ENCODE measurements at regions not wholly inside any gene's neighbourhood (a gene's known extent, or its start where the extent isn't known, plus 50 kb on each side); places are given as distances from the start of the nearest gene placed in this dataset.
A peak's percentile ranks its signal among the peaks of the same experiment; 100 is the strongest.

DNA sequence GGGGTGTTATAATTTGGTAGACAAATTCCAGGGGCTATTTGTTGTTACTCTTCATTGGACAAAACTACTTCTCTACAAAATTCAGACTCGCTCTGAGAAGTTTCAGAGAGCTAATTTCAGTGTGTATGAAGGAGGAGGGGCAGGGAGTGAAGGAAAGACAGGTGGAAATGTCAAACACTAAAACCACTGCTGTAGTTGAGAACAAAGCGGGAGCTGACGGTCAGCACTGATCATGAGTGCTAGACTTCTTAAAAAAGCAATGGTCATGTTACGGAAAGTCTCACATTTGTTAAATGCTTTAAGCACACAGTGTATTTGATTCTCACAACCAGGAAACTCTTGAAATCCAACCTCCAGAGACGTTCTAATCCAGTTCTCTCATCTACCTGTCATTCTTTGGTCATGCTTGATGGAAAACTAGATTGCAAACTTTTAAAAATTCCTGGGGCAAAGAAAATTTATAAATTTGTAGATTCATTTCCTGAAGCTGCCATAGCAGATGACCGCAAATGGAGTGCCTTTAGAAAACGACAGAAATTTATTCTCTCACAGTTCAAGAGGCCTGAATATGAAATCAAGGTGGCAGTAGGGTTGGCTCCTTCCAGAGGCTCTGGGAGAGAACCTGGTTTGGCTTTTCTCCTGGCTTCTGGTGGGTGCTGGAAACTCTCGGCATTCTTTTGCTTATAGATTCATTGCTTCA is 100.7 kb upstream of the CARMIL1 start:
- ChIA-PET RAD21 (ENCODE audit: unreplicated experiment) (no interaction called here), CTCF (interaction anchor here (0.5 to 1.5 kb wide), 3 partner anchors 45 to 296 kb away, joined by 3 read pairs; no protein-coding TSS in a partner anchor), SMC1A (ENCODE audit: uncharacterized antibody, unreplicated experiment) (no interaction called here), POLR2A (interaction anchor here (0.5 kb wide), 1 partner anchor 146 kb away, joined by 3 read pairs; no protein-coding TSS in a partner anchor)
- Histone ChIP-seq H3K4me3 (no peak overlapping the region), H3K4me2 (ENCODE audit: control insufficient read depth, insufficient read depth) (no peak overlapping the region), H3K9ac (ENCODE audit: control insufficient read depth, insufficient read depth, low read length) (no peak overlapping the region), H4K20me1 (ENCODE audit: control insufficient read depth, insufficient read depth) (no peaks in the 10 kb centered on the region), H3K4me1 (ENCODE audit: control insufficient read depth, insufficient read depth, low read length) (no peaks in the 10 kb centered on the region), H3K9me3 (replicated peaks; ENCODE audit: control insufficient read depth, insufficient read depth, low read length) (no peaks in the 10 kb centered on the region), H3K36me3 (ENCODE audit: control insufficient read depth in 2 of 2, insufficient read depth in 2 of 2, low read length in 1 of 2) (no peaks in the 10 kb centered on the region), H3K27me3 (replicated peaks in 1 of 2; ENCODE audit: control insufficient read depth in 2 of 2, insufficient read depth in 2 of 2, low read length in 1 of 2) (no peaks in the 10 kb centered on the region; a peak in 1 of 4 replicates), H3K79me2 (ENCODE audit: control insufficient read depth, insufficient read depth, low read length) (no peaks in the 10 kb centered on the region), H3K27ac (ENCODE audit: control insufficient read depth, insufficient read depth) (no peak overlapping the region), H2AFZ (ENCODE audit: control insufficient read depth, low read depth, low read length) (peak overlapping the region; percentile 51)
- no peak for ATAC-seq
- FAIRE-seq: no peak
- in situ Hi-C loops (cut with MboI): no loop called here
- no peak for TF ChIP-seq BCL11A (IDR thresholded peaks at IDR 0.05; ENCODE audit: low read depth, low read length)
- TF ChIP-seq, protein P1, sequence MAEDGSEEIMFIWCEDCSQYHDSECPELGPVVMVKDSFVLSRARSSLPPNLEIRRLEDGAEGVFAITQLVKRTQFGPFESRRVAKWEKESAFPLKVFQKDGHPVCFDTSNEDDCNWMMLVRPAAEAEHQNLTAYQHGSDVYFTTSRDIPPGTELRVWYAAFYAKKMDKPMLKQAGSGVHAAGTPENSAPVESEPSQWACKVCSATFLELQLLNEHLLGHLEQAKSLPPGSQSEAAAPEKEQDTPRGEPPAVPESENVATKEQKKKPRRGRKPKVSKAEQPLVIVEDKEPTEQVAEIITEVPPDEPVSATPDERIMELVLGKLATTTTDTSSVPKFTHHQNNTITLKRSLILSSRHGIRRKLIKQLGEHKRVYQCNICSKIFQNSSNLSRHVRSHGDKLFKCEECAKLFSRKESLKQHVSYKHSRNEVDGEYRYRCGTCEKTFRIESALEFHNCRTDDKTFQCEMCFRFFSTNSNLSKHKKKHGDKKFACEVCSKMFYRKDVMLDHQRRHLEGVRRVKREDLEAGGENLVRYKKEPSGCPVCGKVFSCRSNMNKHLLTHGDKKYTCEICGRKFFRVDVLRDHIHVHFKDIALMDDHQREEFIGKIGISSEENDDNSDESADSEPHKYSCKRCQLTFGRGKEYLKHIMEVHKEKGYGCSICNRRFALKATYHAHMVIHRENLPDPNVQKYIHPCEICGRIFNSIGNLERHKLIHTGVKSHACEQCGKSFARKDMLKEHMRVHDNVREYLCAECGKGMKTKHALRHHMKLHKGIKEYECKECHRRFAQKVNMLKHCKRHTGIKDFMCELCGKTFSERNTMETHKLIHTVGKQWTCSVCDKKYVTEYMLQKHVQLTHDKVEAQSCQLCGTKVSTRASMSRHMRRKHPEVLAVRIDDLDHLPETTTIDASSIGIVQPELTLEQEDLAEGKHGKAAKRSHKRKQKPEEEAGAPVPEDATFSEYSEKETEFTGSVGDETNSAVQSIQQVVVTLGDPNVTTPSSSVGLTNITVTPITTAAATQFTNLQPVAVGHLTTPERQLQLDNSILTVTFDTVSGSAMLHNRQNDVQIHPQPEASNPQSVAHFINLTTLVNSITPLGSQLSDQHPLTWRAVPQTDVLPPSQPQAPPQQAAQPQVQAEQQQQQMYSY (CRISPR knock-in tag; IDR thresholded peaks at IDR 0.05): no peak
- BruUV-seq (replicated peaks): no TSS peak
- intact Hi-C loops (cut with micrococcal nuclease; ENCODE audit: unreplicated experiment): no loop called here
- DNase-seq (ENCODE audit: low read depth, low spot score): no peak
- WGBS (ENCODE audit: insufficient coverage, insufficient replicate concordance, low lambda C conversion rate, missing lambda C conversion rate): 58% methylated on average over 8 of the region's 8 CpGs

Measured in GM12878 (cell line).